A549 (cell line): ENCODE measurements at regions not wholly inside any gene's neighbourhood (a gene's known extent, or its start where the extent isn't known, plus 50 kb on each side); places are given as distances from the start of the nearest gene placed in this dataset.

Experiments used
- ATAC-seq, 2 experiments: fragments of 200-7000 bp in 1 of 2; fragments of >200 bp in 1 of 2; cut with Nextera tagmentation in 1 of 2; cut with Tn5 transposase in 1 of 2; 3 replicates each; pipeline versions ENCODE4 v1.8.0 to v1.9.1; 2018 to 2020; ENCODE audit warnings: mild to moderate bottlenecking in 1 of 2, moderate library complexity in 1 of 2
- CTCF ChIA-PET: fragments of 300-600 bp; sonication (Branson Sonifier 250); formaldehyde crosslinking; extraction: SDS; loops from one replicate; lab custom pipeline; 2021; ENCODE audit warnings: antibody characterized with exemption, inconsistent platforms; lab: Yijun Ruan, JAX
- POLR2A ChIA-PET: fragments of 350-600 bp; formaldehyde crosslinking; extraction: SDS; loops from one replicate; lab custom pipeline; 2021; ENCODE audit warnings: antibody characterized with exemption, inconsistent platforms; lab: Yijun Ruan, JAX
- DNase-seq, 2 experiments: peaks; one replicate each; pipeline versions ENCODE4 v3.0.0 to v3.0.0-alpha.2; 2011 to 2016; ENCODE audit warnings: low read depth in 1 of 2, low spot score in 1 of 2
- FAIRE-seq: peaks from 2 replicates; lab custom pipeline; 2011; peaks lifted over from hg19 to GRCh38; lab: Jason Lieb, UNC
- H3K27ac ChIP-seq, 2 experiments: fragments of >200 bp; sonication (Bioruptor Twin); formaldehyde crosslinking; 3 replicates each; pipeline ENCODE4 v1.5.1; 2016 to 2017
- H3K4me1 ChIP-seq: fragments of >200 bp; sonication (Bioruptor Twin); formaldehyde crosslinking; 3 replicates; pipeline ENCODE4 v1.6.1; 2016
- H3K4me2 ChIP-seq: fragments of >200 bp; sonication (Bioruptor Twin); formaldehyde crosslinking; 3 replicates; pipeline ENCODE4 v1.6.1; 2016
- H3K4me3 ChIP-seq: fragments of >200 bp; sonication (Bioruptor Twin); formaldehyde crosslinking; 3 replicates; pipeline ENCODE4 v1.5.1; 2016
- H3K9me3 ChIP-seq: fragments of >200 bp; sonication (Bioruptor Twin); formaldehyde crosslinking; 3 replicates; pipeline ENCODE4 v1.6.1; 2016
- CBX2 ChIP-seq: fragments of 200-600 bp; sonication (generic); IDR thresholded peaks from 2 replicates; pipeline ENCODE4 v1.6.1; 2016; ENCODE audit warnings: low read depth, mild to moderate bottlenecking, borderline replicate concordance
- CBX8 ChIP-seq: fragments of 200-600 bp; sonication (generic); IDR thresholded peaks from 2 replicates; pipeline ENCODE4 v1.6.1; 2016
- CEBPB ChIP-seq, 2 experiments: fragments of >200 bp in 1 of 2; sonication (Bioruptor Twin) in 1 of 2; formaldehyde crosslinking in 1 of 2; IDR thresholded peaks; 2 replicates each; pipeline ENCODE4 v1.6.1; 2012 to 2016
- EHMT2 ChIP-seq: fragments of 200-600 bp; sonication (generic); IDR thresholded peaks from 2 replicates; pipeline ENCODE4 v1.6.1; 2016; ENCODE audit warnings: antibody characterized with exemption, low read depth, mild to moderate bottlenecking, moderate library complexity
- FOSL2 ChIP-seq, 2 experiments: fragments of 450-650 bp in 1 of 2; fragments of >200 bp in 1 of 2; sonication (Bioruptor Twin) in 1 of 2; formaldehyde crosslinking; IDR thresholded peaks; 2 replicates each; pipeline versions ENCODE4 v1.5.0 to v1.6.1; 2016 to 2020; ENCODE audit warnings: mild to moderate bottlenecking in 1 of 2, moderate library complexity in 1 of 2
- HEYL ChIP-seq: fragments of 250-450 bp; sonication (Bioruptor Pico); IDR thresholded peaks from 2 replicates; pipeline ENCODE4 v1.8.0; 2021; ENCODE audit warnings: mild to moderate bottlenecking, moderate library complexity
- HMGXB4 ChIP-seq: fragments of 250-450 bp; sonication (Bioruptor Pico); IDR thresholded peaks from 2 replicates; pipeline ENCODE4 v1.5.0; 2021; ENCODE audit warnings: mild to moderate bottlenecking, moderate library complexity, borderline replicate concordance
- JUN ChIP-seq, 2 experiments: fragments of >200 bp; sonication (Bioruptor Twin); formaldehyde crosslinking; IDR thresholded peaks; 2 replicates in 1 of 2; 3 replicates in 1 of 2; pipeline ENCODE4 v1.6.1; 2016 to 2017
- KDM1A ChIP-seq: fragments of 200-600 bp; sonication (generic); IDR thresholded peaks from 2 replicates; pipeline ENCODE4 v1.6.1; 2016; ENCODE audit warnings: low read depth, mild to moderate bottlenecking
- KDM5A ChIP-seq: fragments of 200-600 bp; sonication (generic); IDR thresholded peaks from 2 replicates; pipeline ENCODE4 v1.6.1; 2016; ENCODE audit warnings: antibody characterized with exemption, mild to moderate bottlenecking
- MAFK ChIP-seq: fragments of 450-650 bp; IDR thresholded peaks from 2 replicates; pipeline ENCODE4 v1.6.1; 2014; ENCODE audit not compliant: partially characterized antibody
- MAZ ChIP-seq: fragments of 150-350 bp; IDR thresholded peaks from 2 replicates; pipeline ENCODE4 v1.6.1; 2014; ENCODE audit warnings: antibody characterized with exemption, low read depth, low read length, borderline replicate concordance
- PBX3 ChIP-seq: IDR thresholded peaks from 2 replicates; pipeline ENCODE4 v1.6.1; 2012
- POLR2A ChIP-seq: IDR thresholded peaks from 2 replicates; pipeline ENCODE4 v1.6.1; 2012; ENCODE audit warnings: mild to moderate bottlenecking, low read length
- POLR2AphosphoS2 ChIP-seq: conservative IDR thresholded peaks from 2 replicates; pipeline ENCODE4 v1.6.1; 2012; ENCODE audit warnings: low read length, improper control_type of control experiment, inconsistent platforms
- REST ChIP-seq: fragments of 200-600 bp; sonication (generic); IDR thresholded peaks from 2 replicates; pipeline ENCODE4 v1.6.1; 2016; ENCODE audit warnings: antibody characterized with exemption, mild to moderate bottlenecking, moderate library complexity
- TFCP2L1 ChIP-seq: fragments of 250-450 bp; sonication (Bioruptor Pico); IDR thresholded peaks from 2 replicates; pipeline ENCODE4 v1.5.0; 2021; ENCODE audit warnings: mild to moderate bottlenecking
- TP53 ChIP-seq: fragments of 250-450 bp; sonication (Bioruptor Pico); IDR thresholded peaks from 2 replicates; pipeline ENCODE4 v1.5.0; 2021; ENCODE audit warnings: mild to moderate bottlenecking, moderate library complexity
- ZNF302 ChIP-seq: fragments of 250-450 bp; sonication (Bioruptor Pico); IDR thresholded peaks from 2 replicates; pipeline ENCODE4 v1.9.0; 2021; ENCODE audit warnings: inconsistent platforms, mild to moderate bottlenecking, moderate library complexity
- WGBS: methylation state at CpG from one replicate; pipeline ENCODE4 v1.1.6; 2017; ENCODE audit errors: missing lambda C conversion rate; 5-methylcytosine and 5-hydroxymethylcytosine counted together

- Histone ChIP-seq H3K4me1 (0 out of 3 replicates have a peak, but pooled peaks cover 2% of the 10 kb centered on the region), H3K4me3 (no peak overlapping the region), H3K9me3 (no peaks in the 10 kb centered on the region), H3K4me2 (0 out of 3 replicates have a peak overlapping the region, but pooled peaks have one; percentile 12)
- CTCF ChIA-PET, result interaction anchor here (0.6 kb wide), 1 partner anchor 20 kb away, joined by 3 read pairs; no protein-coding TSS in a partner anchor
- 14% methylated on average over 3 of the region's 3 CpGs for WGBS
- ATAC-seq, result peak in 1 of 2 experiments; percentile 74; a peak in 3 of 6 replicates
- no peak for TF ChIP-seq JUN (IDR thresholded peaks at IDR 0.05)
- TF ChIP-seq CEBPB (IDR thresholded peaks at IDR 0.05), result peak in 1 of 2 experiments; percentile 36; a peak in 1 of 4 replicates
- TF ChIP-seq HMGXB4 (CRISPR knock-in tag), result no peak
- TF ChIP-seq, all 56 proteins: peak for 1
- H3K27ac ChIP-seq, result no peak overlapping the region
- DNase-seq (peak in 1 of 2 experiments; percentile 22), FAIRE-seq (no peak)
- POLR2A ChIA-PET, result no interaction called here
Measured at GRCh38 chr3:67292356-67293121, 294.4 kb downstream of the KBTBD8 start.

GRCh38 chr3:67294341-67294740, 296.2 kb downstream of the KBTBD8 start:
- WGBS, result 78% methylated on average over 3 of the region's 3 CpGs
- Histone ChIP-seq H3K27ac (no peak overlapping the region), H3K4me3 (no peak overlapping the region), H3K4me1 (0 out of 3 replicates have a peak, but pooled peaks cover 2% of the 10 kb centered on the region)
- peak in 1 of 2 experiments; percentile 1 for DNase-seq
- no peak for ATAC-seq
- CTCF ChIA-PET, result interaction anchor here (0.6 kb wide), 1 partner anchor 157 kb away, joined by 3 read pairs; no protein-coding TSS in a partner anchor
- TF ChIP-seq CBX8 (no peak), FOSL2 (IDR thresholded peaks at IDR 0.05) (no peak), FOSL2 (CRISPR knock-in tag; IDR thresholded peaks at IDR 0.05) (no peak)
- TF ChIP-seq, all 56 proteins: peak for 0
- POLR2A ChIA-PET, result no interaction called here
- Histone ChIP-seq H3K9me3 (no peaks in the 10 kb centered on the region), H3K4me2 (no peak overlapping the region)
- FAIRE-seq, result no peak

GRCh38 chr3:67296039-67296892, 298.2 kb downstream of the KBTBD8 start:
- FAIRE-seq, result no peak
- 20% methylated on average over 5 of the region's 5 CpGs for WGBS
- CTCF ChIA-PET, result no interaction called here

More at GRCh38 chr3:67296039-67296892, 298.2 kb downstream of the KBTBD8 start:
- Histone ChIP-seq H3K9me3 (no peaks in the 10 kb centered on the region), H3K27ac (no peak overlapping the region), H3K4me2 (no peak overlapping the region), H3K4me1 (0 out of 3 replicates have a peak, but pooled peaks cover 2% of the 10 kb centered on the region), H3K4me3 (no peak overlapping the region)
- DNase-seq (peak in 1 of 2 experiments; percentile 5), ATAC-seq (no peak)
- POLR2A ChIA-PET, result no interaction called here
- TF ChIP-seq POLR2AphosphoS2 (no peak), TP53 (CRISPR knock-in tag) (no peak), ZNF302 (CRISPR knock-in tag) (no peak), PBX3 (no peak), TFCP2L1 (CRISPR knock-in tag) (no peak), CBX2 (no peak), EHMT2 (no peak), KDM1A (no peak), MAZ (no peak), KDM5A (no peak), POLR2A (no peak), CEBPB (IDR thresholded peaks at IDR 0.05) (no peak), REST (no peak), HEYL (CRISPR knock-in tag) (no peak), MAFK (no peak)
